ENCODE measurements at regions not wholly inside any gene's neighbourhood (a gene's known extent, or its start where the extent isn't known, plus 50 kb on each side); places are given as distances from the start of the nearest gene placed in this dataset.

GRCh38 chr9:73344060-73344459 is 192.4 kb downstream of the ANXA1 start:
- Histone ChIP-seq H3K9me1 (replicated peaks; ENCODE audit: control insufficient read depth, extremely low read depth, insufficient read depth, low read length) (no peaks in the 10 kb centered on the region), H3K4me3 (replicated peaks in 1 of 3; ENCODE audit: insufficient read depth in 1 of 3, low read depth in 1 of 3, low read length in 3 of 3) (no peak overlapping the region), H3K4me1 (ENCODE audit: control insufficient read depth, extremely low read depth, insufficient read depth, low read length) (no peaks in the 10 kb centered on the region), H4K20me1 (replicated peaks; ENCODE audit: control insufficient read depth, extremely low read depth, insufficient read depth, low read length) (no peaks in the 10 kb centered on the region), H3K27ac (ENCODE audit: insufficient read depth, low read depth, low read length) (no peak overlapping the region), H3K27me3 (ENCODE audit: control insufficient read depth in 2 of 2, insufficient read depth in 2 of 2, low read length in 2 of 2) (no peaks in the 10 kb centered on the region), H3K9me3 (replicated peaks; ENCODE audit: control insufficient read depth, insufficient read depth, low read length) (no peaks in the 10 kb centered on the region), H3K4me2 (ENCODE audit: insufficient read depth, low read length) (no peak overlapping the region), H3K9ac (replicated peaks; ENCODE audit: extremely low read depth, insufficient read depth, low read length) (no peak overlapping the region), H3K79me2 (ENCODE audit: control insufficient read depth, insufficient read depth, low read length) (no peaks in the 10 kb centered on the region), H3K36me3 (ENCODE audit: control insufficient read depth in 2 of 2, extremely low read depth in 1 of 2, insufficient read depth in 2 of 2, low read length in 2 of 2) (no peaks in the 10 kb centered on the region), H2AFZ (ENCODE audit: low read depth, low read length) (no peak overlapping the region)
- FAIRE-seq: no peak
- ChIA-PET CTCF (no interaction called here), POLR2A (no interaction called here)
- BruUV-seq (replicated peaks): no TSS peak
- TF ChIP-seq MAX (IDR thresholded peaks at IDR 0.05; ENCODE audit: insufficient read depth, insufficient read length) (no peak), CTCF (IDR thresholded peaks at IDR 0.05; ENCODE audit: extremely low read depth in 1 of 2, insufficient read depth in 1 of 2, low read depth in 1 of 2, low read length in 2 of 2) (no peak), FOS (IDR thresholded peaks at IDR 0.05; ENCODE audit: borderline replicate concordance, insufficient read depth, low read length) (no peak), JUN (IDR thresholded peaks at IDR 0.05; ENCODE audit: borderline replicate concordance, insufficient read depth, insufficient read length, low read depth) (no peak), MYC (IDR thresholded peaks at IDR 0.05; ENCODE audit: low read depth, low read length) (no peak), GATA2 (IDR thresholded peaks at IDR 0.05; ENCODE audit: insufficient read depth, insufficient read length, low read depth, low read length) (no peak), EZH2 (IDR thresholded peaks at IDR 0.05; ENCODE audit: borderline replicate concordance, low read depth, low read length, severe bottlenecking) (no peak), POLR2AphosphoS5 (IDR thresholded peaks at IDR 0.05; ENCODE audit: insufficient read depth, low read depth, low read length) (no peak), POLR2A (IDR thresholded peaks at IDR 0.05; ENCODE audit: low read depth, low read length) (no peak)
- intact Hi-C loops (cut with micrococcal nuclease) (no loop called here), dilution Hi-C loops (cut with MboI; ENCODE audit: extremely low pct_ligation_motif_present, low sequenced_read_pairs) (no loop called here)
- no peak for DNase-seq (ENCODE audit: low read depth, low spot score)

Data from endothelial cell of umbilical vein (primary cell).